NCI-H524 (cell line): ENCODE measurements at regions not wholly inside any gene's neighbourhood (a gene's known extent, or its start where the extent isn't known, plus 50 kb on each side); places are given as distances from the start of the nearest gene placed in this dataset.

Experiments
- DNase-seq, 2 experiments: peaks; one replicate each; lab custom pipeline; 2025; lab: John Stamatoyannopoulos, UW

- DNase-seq, result no peak
Measured at GRCh38 chr18:29163596-29163995, 986.7 kb upstream of the CDH2 start.

DNA sequence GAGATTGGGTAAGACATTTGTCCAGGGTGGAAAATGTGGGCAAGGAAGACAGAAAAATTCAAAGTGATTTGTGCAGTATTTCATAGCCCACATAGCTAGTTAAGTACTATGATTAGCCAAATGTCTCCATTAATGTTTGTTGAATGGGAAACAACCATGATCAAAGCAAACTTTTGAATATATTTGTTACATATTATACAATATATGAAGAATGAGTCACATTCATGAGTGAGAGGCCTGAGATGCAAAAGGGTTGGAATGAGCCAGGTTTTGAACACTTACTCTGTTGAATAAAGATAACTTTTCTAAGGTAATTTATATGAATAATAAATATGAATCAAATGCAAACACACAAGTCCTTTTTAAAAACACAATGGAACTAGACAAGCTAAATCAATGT is 984.5 kb upstream of the CDH2 start:
- no peak for DNase-seq

- DNase-seq, result peak; percentile 2 to 74
Measured at GRCh38 chr18:29160170-29160569, 983.2 kb upstream of the CDH2 start.

- DNase-seq, result no peak
Measured at GRCh38 chr18:29157905-29158304, 981.0 kb upstream of the CDH2 start.

DNA sequence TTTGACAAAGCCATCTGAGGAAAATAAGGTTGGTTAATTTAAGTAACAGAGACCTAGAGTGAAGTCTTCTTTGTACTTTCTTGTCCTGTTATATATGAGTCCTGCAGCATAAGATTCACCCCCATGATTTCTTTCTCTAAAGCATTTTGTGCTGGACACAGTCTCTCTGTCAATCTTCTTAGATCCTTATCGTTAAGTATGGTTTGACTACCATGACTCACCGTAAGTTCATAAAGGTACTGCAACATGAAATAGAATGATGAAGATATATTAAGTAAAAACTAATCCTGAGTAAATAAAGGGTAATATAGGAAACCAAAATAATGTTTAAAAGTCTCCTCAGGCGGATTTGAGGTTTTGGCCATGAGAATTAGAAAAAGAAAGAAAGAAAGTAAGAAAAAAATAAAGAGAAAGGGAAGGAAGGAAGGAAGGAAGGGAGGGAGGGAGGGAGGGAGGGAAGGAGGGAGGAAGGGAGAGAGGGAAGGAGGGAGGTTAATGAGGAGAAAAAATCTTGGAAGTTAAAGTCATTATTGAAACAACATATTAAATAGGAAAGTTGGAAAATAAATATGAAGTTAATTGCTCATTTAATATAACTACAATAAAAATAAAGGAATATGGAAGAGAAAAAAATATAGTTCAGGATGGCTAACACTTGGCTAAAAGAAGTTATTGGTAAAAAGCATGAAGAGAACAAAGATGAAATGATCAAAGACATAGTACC is 980.3 kb upstream of the CDH2 start:
- DNase-seq, result no peak

DNA sequence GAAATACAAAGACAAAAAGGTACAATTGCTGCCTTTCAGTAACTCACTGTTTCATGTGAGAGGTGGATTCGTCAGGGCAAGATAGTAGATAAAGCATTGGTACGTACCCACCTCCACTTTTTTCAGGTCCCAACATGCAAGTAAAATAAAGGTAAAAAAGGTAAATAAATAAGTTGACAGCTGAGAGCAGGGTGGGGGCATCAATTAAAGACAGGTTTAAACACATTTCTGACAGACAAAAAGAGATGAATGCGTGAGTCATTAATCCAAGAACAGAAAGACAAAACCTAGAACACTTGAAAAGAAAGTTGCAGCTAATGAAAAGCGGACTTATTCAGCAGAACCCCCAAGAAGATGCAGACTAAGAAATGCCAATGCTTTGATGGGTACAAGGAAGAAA is 979.6 kb upstream of the CDH2 start:
- no peak for DNase-seq

DNA sequence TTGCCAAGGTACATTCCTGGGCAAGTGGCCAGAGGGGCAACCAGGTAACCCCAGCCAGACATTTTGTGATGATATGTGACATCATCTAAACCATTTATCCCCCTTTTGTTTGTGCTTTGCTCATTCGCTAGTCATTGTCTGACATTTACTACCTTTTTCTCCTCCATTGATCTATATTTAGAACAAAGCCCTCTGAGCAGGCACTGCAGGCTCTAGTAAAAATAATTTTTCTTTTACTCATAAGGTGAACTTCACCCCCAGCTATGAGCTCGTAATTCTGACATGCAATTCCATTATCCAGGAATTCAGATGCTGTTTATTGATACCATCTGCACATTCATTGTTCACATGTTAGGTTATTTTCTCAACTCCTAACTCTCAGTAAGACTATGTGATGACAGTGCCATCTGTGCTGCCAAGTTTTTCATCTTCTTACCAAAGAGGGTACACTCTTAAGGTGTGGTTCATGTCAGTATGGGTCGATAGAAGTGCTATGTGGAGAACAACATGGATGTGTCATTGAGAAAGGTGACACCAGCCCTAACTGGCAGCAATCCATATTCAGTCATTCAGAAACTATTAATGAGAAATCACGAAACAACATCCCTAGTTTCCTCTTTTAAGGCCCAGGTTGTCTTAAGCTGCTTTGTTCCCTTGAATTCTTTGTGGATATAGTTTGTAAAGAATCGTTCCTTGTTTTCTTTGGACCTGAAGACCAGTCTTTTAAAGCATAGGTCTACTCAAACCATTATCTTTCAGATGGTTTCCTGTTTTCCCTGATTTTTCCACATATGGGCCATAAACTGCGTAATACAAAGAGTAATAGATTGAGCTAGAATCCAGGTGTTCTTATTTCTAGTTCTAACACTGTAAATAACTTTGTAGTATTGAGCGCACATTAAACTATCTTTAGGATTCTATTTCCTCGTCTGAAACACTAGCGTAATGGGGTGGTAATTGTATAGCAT is 978.1 kb upstream of the CDH2 start:
- peak in 1 of 2 experiments; percentile 30 for DNase-seq

- no peak for DNase-seq
Measured at GRCh38 chr18:29154196-29154757, 977.3 kb upstream of the CDH2 start.

DNA sequence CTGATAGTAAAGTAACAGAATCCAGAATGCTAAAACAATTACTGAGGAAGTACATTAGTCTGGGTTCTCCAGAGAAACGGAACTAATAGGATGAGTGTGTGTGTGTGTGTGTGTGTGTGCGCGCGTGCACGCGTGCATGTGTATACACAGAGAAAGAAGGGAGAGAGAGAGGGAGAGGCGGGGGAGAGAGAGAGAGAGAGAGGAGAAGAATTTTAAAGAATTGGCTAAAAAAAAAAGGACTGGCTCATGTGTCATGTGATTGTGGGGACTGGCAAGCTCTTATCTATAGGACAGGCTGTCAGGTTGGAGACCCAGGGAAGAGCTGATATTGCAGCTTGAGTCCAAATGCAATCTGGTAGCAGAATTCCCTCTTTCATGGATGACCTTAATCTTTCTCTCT is 976.2 kb upstream of the CDH2 start:
- DNase-seq, result no peak

DNA sequence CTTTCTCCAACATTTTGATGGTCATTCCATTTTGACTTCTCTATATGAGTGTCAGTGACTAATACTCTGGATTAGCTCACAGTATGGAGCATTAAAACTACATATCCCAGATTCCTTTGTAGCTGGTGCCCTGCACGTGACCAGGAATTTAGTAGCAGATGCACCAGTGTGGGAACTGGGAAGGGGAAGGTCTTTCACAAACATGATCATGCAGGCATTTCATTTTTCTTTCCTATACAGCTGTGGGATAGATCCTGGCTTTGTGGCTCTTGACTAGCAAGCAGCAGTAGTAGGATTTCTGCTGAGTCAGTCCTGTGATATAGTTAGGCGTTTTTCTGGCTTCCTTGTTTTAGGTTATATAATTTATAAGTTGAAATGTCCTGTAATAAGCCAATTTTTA is 971.0 kb upstream of the CDH2 start:
- DNase-seq, result peak; percentile 21 to 54

DNA sequence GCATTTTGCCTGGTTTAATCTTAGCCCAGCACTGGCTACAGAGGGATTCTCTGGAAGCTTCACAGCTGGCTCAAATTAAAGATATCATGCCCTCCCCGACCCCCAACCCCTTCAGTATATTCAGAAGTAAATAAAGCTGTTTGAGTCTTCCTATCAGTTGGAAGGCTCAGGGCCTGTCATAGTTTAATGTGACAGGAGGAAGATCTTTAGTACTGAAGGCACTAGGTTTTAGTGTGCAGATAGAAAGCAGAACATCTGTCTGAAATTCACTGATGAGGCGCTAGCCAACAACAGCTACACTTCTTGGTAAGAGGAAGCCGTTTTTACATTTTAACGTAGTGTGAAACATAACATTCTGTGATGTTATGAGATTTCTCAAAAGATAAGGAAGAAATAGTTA is 969.1 kb upstream of the CDH2 start:
- no peak for DNase-seq

GRCh38 chr18:29140590-29140989 is 963.7 kb upstream of the CDH2 start:
- no peak for DNase-seq

- no peak for DNase-seq
Measured at GRCh38 chr18:29137773-29138495, 961.0 kb upstream of the CDH2 start.

DNA sequence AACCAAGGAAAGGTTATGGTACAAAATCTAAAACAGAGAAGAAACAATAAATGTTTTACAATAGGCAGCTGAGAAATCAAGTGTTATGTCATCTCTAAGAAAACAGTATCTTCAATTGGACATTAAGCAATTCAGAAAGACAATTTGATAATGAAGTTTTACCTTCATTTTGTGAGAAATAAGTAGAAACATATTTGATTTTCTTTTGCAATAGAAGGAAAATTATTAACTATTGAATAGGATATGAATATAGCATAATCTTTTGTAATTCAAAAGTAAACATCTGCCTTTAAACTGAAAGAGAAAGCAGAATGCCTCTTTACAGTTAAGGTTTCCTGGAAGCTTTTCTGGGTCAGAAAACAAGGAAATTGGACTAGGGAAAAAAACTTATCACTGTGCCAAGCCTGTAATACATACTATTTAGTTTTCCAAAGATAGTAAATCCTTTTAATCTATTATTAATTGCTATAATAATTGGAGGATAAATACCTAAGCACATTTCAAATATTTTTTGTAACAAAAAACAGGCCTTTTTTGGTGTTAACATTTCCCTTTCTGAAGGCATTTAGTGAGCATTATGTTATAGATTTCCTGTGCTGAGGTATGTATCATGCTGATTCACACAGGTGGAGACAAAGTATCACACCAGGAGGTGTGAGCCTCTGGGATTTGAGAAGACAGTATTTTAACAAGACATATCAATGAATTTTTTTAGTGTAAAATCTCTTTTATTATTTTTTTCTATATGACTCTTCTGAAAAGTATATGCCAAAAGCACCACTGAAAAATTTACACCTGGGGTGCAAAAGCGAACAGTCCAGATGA is 947.0 kb upstream of the CDH2 start:
- no peak for DNase-seq

GRCh38 chr18:29104671-29105070 is 927.7 kb upstream of the CDH2 start:
- no peak for DNase-seq

GRCh38 chr18:29104227-29104626 is 927.3 kb upstream of the CDH2 start:
- DNase-seq, result no peak

- DNase-seq, result no peak
Measured at GRCh38 chr18:29096079-29096770, 919.3 kb upstream of the CDH2 start.

- no peak for DNase-seq
Measured at GRCh38 chr18:29087616-29088246, 910.8 kb upstream of the CDH2 start.

- DNase-seq, result no peak
Measured at GRCh38 chr18:29084120-29084519, 907.2 kb upstream of the CDH2 start.

DNA sequence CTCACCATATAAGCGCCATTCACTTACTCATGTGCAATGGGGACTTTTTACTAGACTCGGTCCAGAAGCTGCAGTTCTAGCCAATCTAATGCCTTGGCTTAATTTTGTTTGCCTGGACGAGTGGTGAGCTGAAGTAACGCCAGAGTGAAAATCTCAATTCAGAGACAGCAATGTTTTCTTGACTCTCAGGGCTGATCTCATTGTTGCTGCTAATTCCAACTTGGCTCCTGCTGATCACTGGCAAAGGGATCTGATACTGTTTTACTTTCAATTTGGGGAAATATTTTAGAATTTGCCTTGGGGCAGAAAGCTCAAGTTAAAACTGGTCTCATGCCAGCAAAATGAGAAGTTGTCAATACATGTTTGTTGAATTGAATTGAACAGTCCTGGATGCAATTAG is 906.6 kb upstream of the CDH2 start:
- no peak for DNase-seq
